Body of pancreas (tissue), 4 donors: ENCODE measurements at regions not wholly inside any gene's neighbourhood (a gene's known extent, or its start where the extent isn't known, plus 50 kb on each side); places are given as distances from the start of the nearest gene placed in this dataset.

ENCODE experiments used
- CTCF ChIP-seq, 7 experiments: fragments of 450-650 bp in 4 of 7; fragments of 200-600 bp in 3 of 7; sonication (generic) in 3 of 7; IDR thresholded peaks; one replicate each; pipeline ENCODE4 v1.5.1; 2016 to 2019; ENCODE audit warnings: antibody characterized with exemption in 7 of 7
- POLR2A ChIP-seq, 3 donors: fragments of 450-650 bp; IDR thresholded peaks; one replicate each; pipeline ENCODE4 v1.6.1; 2016; ENCODE audit warnings: antibody characterized with exemption in 3 of 3, mild to moderate bottlenecking in 2 of 3

- TF ChIP-seq CTCF (IDR thresholded peaks at IDR 0.05) (no peak), POLR2A (IDR thresholded peaks at IDR 0.05) (no peak)
Measured at GRCh38 chr12:124707316-124707715, 139.9 kb upstream of the NCOR2 start.
